CD14-positive monocyte (primary cell): ENCODE measurements at regions not wholly inside any gene's neighbourhood (a gene's known extent, or its start where the extent isn't known, plus 50 kb on each side); places are given as distances from the start of the nearest gene placed in this dataset.

Experiments
- DNase-seq, 3 donors: peaks; one replicate each; pipeline ENCODE4 v3.0.0-alpha.2; 2011 to 2022
- H2AFZ ChIP-seq: 2 replicates; pipeline ENCODE4 v1.6.0; 2012; ENCODE audit warnings: mild to moderate bottlenecking, low read depth, low read length, inconsistent platforms; ENCODE audit not compliant: insufficient read depth, poor library complexity, severe bottlenecking
- H3K27ac ChIP-seq, 2 donors: 1 replicate in 1 of 2; 2 replicates in 1 of 2; pipeline ENCODE4 v1.5.1; 2012 to 2013; ENCODE audit warnings: low read length in 2 of 2, control low read depth in 1 of 2, inconsistent platforms in 1 of 2, low read depth in 1 of 2, mild to moderate bottlenecking in 1 of 2
- H3K27me3 ChIP-seq, 2 donors: one replicate each; pipeline versions ENCODE4 v1.6.0 to v1.6.1; 2011 to 2013; ENCODE audit warnings: low read length in 2 of 2; ENCODE audit not compliant: control insufficient read depth in 2 of 2, insufficient read depth in 2 of 2
- H3K36me3 ChIP-seq, 2 donors: replicated peaks in 1 of 2; 1 replicate in 1 of 2; 2 replicates in 1 of 2; pipeline versions ENCODE4 v1.5.1 to v1.6.1; 2012 to 2013; ENCODE audit warnings: low read length in 2 of 2, control low read depth in 1 of 2, inconsistent platforms in 1 of 2, mild to moderate bottlenecking in 1 of 2; ENCODE audit not compliant: insufficient read depth in 2 of 2, control insufficient read depth in 1 of 2
- H3K4me1 ChIP-seq, 2 donors: 1 replicate in 1 of 2; 2 replicates in 1 of 2; pipeline versions ENCODE4 v1.5.1 to v1.6.1; 2012 to 2013; ENCODE audit warnings: low read length in 2 of 2, control low read depth in 1 of 2, inconsistent platforms in 1 of 2, mild to moderate bottlenecking in 1 of 2, moderate library complexity in 1 of 2; ENCODE audit not compliant: insufficient read depth in 2 of 2, control insufficient read depth in 1 of 2
- H3K4me2 ChIP-seq: replicated peaks from 2 replicates; pipeline ENCODE3; 2012; ENCODE audit warnings: low read length, moderate library complexity, mild to moderate bottlenecking; ENCODE audit not compliant: poor library complexity, severe bottlenecking; ENCODE audit errors: extremely low read depth
- H3K4me3 ChIP-seq, 3 experiments: fragments of 200-600 bp in 1 of 3; sonication (generic) in 1 of 3; replicated peaks in 1 of 3; 1 replicate in 2 of 3; 2 replicates in 1 of 3; pipeline ENCODE4 v1.5.1; 2011 to 2013; ENCODE audit warnings: low read length in 3 of 3, mild to moderate bottlenecking in 3 of 3, control low read depth in 2 of 3, low read depth in 2 of 3, inconsistent platforms in 1 of 3, moderate library complexity in 1 of 3
- H3K79me2 ChIP-seq: 2 replicates; pipeline ENCODE4 v1.6.0; 2012; ENCODE audit warnings: mild to moderate bottlenecking, control low read depth, inconsistent platforms, low read length, moderate library complexity; ENCODE audit not compliant: insufficient read depth
- H3K9ac ChIP-seq: 2 replicates; pipeline ENCODE4 v1.6.0; 2017; ENCODE audit warnings: low read length, mild to moderate bottlenecking; ENCODE audit not compliant: insufficient read depth, poor library complexity, severe bottlenecking
- H3K9me3 ChIP-seq, 2 donors: replicated peaks in 1 of 2; 1 replicate in 1 of 2; 2 replicates in 1 of 2; pipeline versions ENCODE4 v1.5.1 to v1.6.1; 2012 to 2013; ENCODE audit warnings: low read length in 2 of 2, control low read depth in 1 of 2; ENCODE audit not compliant: control insufficient read depth in 1 of 2, insufficient read depth in 1 of 2
- H4K20me1 ChIP-seq: 2 replicates; pipeline ENCODE4 v1.6.0; 2012; ENCODE audit warnings: mild to moderate bottlenecking, low read length, control low read depth, moderate library complexity; ENCODE audit not compliant: insufficient read depth
- H3K27ac Mint-ChIP-seq, 7 donors: one replicate each; pipeline ENCODE4 v1.8.0; 2020; ENCODE audit warnings: mild to moderate bottlenecking in 7 of 7, mixed read lengths in 7 of 7, moderate library complexity in 6 of 7, inconsistent platforms in 2 of 7
- H3K27me3 Mint-ChIP-seq, 3 donors: one replicate each; pipeline ENCODE4 v1.8.0; 2021 to 2022; ENCODE audit warnings: low read depth in 3 of 3, mild to moderate bottlenecking in 3 of 3, mixed read lengths in 3 of 3, moderate library complexity in 3 of 3, inconsistent platforms in 1 of 3
- H3K36me3 Mint-ChIP-seq, 2 donors: one replicate each; pipeline ENCODE4 v1.8.0; 2020; ENCODE audit warnings: mixed read lengths in 2 of 2, inconsistent platforms in 1 of 2, mild to moderate bottlenecking in 1 of 2
- H3K4me1 Mint-ChIP-seq: one replicate; pipeline ENCODE4 v1.8.0; 2020; ENCODE audit warnings: mild to moderate bottlenecking, mixed read lengths
- H3K4me3 Mint-ChIP-seq, 2 donors: one replicate each; pipeline ENCODE4 v1.8.0; 2020; ENCODE audit warnings: mild to moderate bottlenecking in 2 of 2, mixed read lengths in 2 of 2, moderate library complexity in 1 of 2
- H3K9me3 Mint-ChIP-seq, 7 donors: one replicate each; pipeline ENCODE4 v1.8.0; 2020 to 2022; ENCODE audit warnings: mixed read lengths in 7 of 7, mild to moderate bottlenecking in 6 of 7, moderate library complexity in 6 of 7, inconsistent platforms in 2 of 7
- CTCF ChIP-seq: fragments of 200-600 bp; IDR thresholded peaks from one replicate; pipeline ENCODE4 v1.8.0; 2022; ENCODE audit warnings: antibody characterized with exemption, mild to moderate bottlenecking
- WGBS: methylation state at CpG from one replicate; pipeline ENCODE4 v1.1.5; 2013; ENCODE audit warnings: missing lambda C conversion rate; ENCODE audit not compliant: insufficient coverage; 5-methylcytosine and 5-hydroxymethylcytosine counted together
- intact Hi-C, 2 donors: fragments of 100-400 bp; cut with micrococcal nuclease; formaldehyde crosslinking; loops; one replicate each; pipeline versions ENCODE4 v1.15.0 to v1.15.1; 2023

- Mint-ChIP-seq H3K36me3 (no peaks in the 10 kb centered on the region), H3K9me3 (peaks cover 0 to 1% (median 0%) of the 10 kb centered on the region in 7 donors), H3K27me3 (peaks cover 0 to 1% (median under 1%) of the 10 kb centered on the region in 3 donors), H3K4me3 (no peak overlapping the region), H3K27ac (no peak overlapping the region), H3K4me1 (no peaks in the 10 kb centered on the region)
- DNase-seq = no peak
- H3K79me2 ChIP-seq = no peaks in the 10 kb centered on the region
- no peaks in the 10 kb centered on the region for H3K36me3 ChIP-seq
- WGBS = 100% methylated on average over 1 of the region's 3 CpGs
- H2AFZ ChIP-seq = no peak overlapping the region
- H4K20me1 ChIP-seq = no peaks in the 10 kb centered on the region
- H3K27me3 ChIP-seq = no peaks in the 10 kb centered on the region
- H3K4me3 ChIP-seq = no peak overlapping the region
- H3K4me1 ChIP-seq = no peaks in the 10 kb centered on the region
- H3K9me3 ChIP-seq = no peaks in the 10 kb centered on the region
- H3K9ac ChIP-seq = no peak overlapping the region
- H3K27ac ChIP-seq = no peak overlapping the region
- intact Hi-C loops = no loop called here
- no peak for TF ChIP-seq CTCF
- no peak overlapping the region for H3K4me2 ChIP-seq
Measured at GRCh38 chr15:97199393-97200051, 761.0 kb upstream of the ARRDC4 start.

- Histone ChIP-seq H3K9ac (no peak overlapping the region), H3K4me2 (no peak overlapping the region), H3K9me3 (no peaks in the 10 kb centered on the region), H3K36me3 (no peaks in the 10 kb centered on the region), H3K4me1 (no peaks in the 10 kb centered on the region), H3K27ac (no peak overlapping the region), H3K27me3 (no peaks in the 10 kb centered on the region), H2AFZ (no peak overlapping the region), H3K4me3 (no peak overlapping the region), H4K20me1 (no peaks in the 10 kb centered on the region), H3K79me2 (no peaks in the 10 kb centered on the region)
- no peak for DNase-seq
- TF ChIP-seq CTCF = no peak
- Mint-ChIP-seq H3K4me1 (no peaks in the 10 kb centered on the region), H3K4me3 (no peak overlapping the region), H3K27ac (no peak overlapping the region), H3K9me3 (no peaks in the 10 kb centered on the region), H3K36me3 (no peaks in the 10 kb centered on the region), H3K27me3 (no peaks in the 10 kb centered on the region)
- no CpG with 5 or more reads among the region's 2 CpGs for WGBS
- intact Hi-C loops = no loop called here
Measured at GRCh38 chr15:97200161-97200560, 760.3 kb upstream of the ARRDC4 start.
